Fibroblast of lung (primary cell): ENCODE measurements at regions not wholly inside any gene's neighbourhood (a gene's known extent, or its start where the extent isn't known, plus 50 kb on each side); places are given as distances from the start of the nearest gene placed in this dataset.

Experiments used
- CTCF ChIP-seq, 2 donors: IDR thresholded peaks in 1 of 2; conservative IDR thresholded peaks in 1 of 2; 1 replicate in 1 of 2; 2 replicates in 1 of 2; pipeline ENCODE4 v1.5.1; 2011 to 2012; ENCODE audit warnings: low read length in 2 of 2, control low read depth in 1 of 2, inconsistent platforms in 1 of 2, low read depth in 1 of 2, mild to moderate bottlenecking in 1 of 2
- EZH2 ChIP-seq: IDR thresholded peaks from 2 replicates; pipeline ENCODE4 v1.5.1; 2012; ENCODE audit warnings: low read length, control low read depth, mild to moderate bottlenecking; ENCODE audit errors: missing control alignments

- TF ChIP-seq CTCF (conservative IDR thresholded peaks at IDR 0.05 in 1 of 2, IDR thresholded peaks at IDR 0.05 in 1 of 2; ENCODE audit: low read depth in 1 of 2, low read length in 2 of 2), result no peak
- no peak for TF ChIP-seq EZH2
Measured at GRCh38 chr3:31051226-31051625, 156.8 kb upstream of the GADL1 start.
